GM21390 (cell line): ENCODE measurements at regions not wholly inside any gene's neighbourhood (a gene's known extent, or its start where the extent isn't known, plus 50 kb on each side); places are given as distances from the start of the nearest gene placed in this dataset.
"Not testable (repeated sequence)": the region's sequence is repeated elsewhere in the genome, so short reads cannot be mapped to it uniquely, and the experiment has no call there.

Experiments
- ATAC-seq: cut with Tn5 transposase; IDR thresholded peaks from one replicate; pipeline ENCODE4 v1.9.1; 2021; ENCODE audit not compliant: unreplicated experiment

GRCh38 chr7:69541779-69542432 is 56.4 kb upstream of the AUTS2 start:
- not testable (repeated sequence) for ATAC-seq

GRCh38 chr7:69545175-69545574 is 53.1 kb upstream of the AUTS2 start:
- no peak for ATAC-seq
